ENCODE measurements at regions not wholly inside any gene's neighbourhood (a gene's known extent, or its start where the extent isn't known, plus 50 kb on each side); places are given as distances from the start of the nearest gene placed in this dataset.

DNA sequence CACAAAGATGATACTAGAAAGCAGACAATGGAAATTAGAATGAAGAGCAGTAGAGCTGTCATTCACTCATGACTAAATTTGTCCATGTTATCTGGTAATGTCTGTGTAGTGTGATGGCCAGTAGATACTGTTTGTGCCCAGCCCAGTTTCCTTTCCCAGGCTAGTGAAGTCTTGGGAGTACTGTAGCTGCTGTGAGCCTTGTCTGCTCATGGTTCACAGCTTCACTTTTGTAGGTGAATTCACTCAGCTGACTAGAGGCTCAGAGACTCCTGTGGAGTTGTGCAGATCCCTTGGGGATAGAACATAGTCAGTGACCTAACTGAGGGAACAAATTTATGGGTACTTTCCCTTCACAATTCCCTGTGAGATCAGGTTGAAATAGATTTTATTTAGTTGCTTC is 572.5 kb downstream of the ARL4A start:
- no peak for TF ChIP-seq CTCF (IDR thresholded peaks at IDR 0.05; ENCODE audit: low read depth, low read length)
- TF ChIP-seq EZH2phosphoT487 (IDR thresholded peaks at IDR 0.05; ENCODE audit: low read depth): no peak

All from OCI-LY3 (cell line).